Progenitor cell of endocrine pancreas (in vitro differentiated cells): ENCODE measurements at regions not wholly inside any gene's neighbourhood (a gene's known extent, or its start where the extent isn't known, plus 50 kb on each side); places are given as distances from the start of the nearest gene placed in this dataset.

Experiments
- DNase-seq: peaks from one replicate; pipeline ENCODE4 v3.0.0; 2021; ENCODE audit warnings: low spot score; ENCODE audit not compliant: unreplicated experiment
- H3K27ac Mint-ChIP-seq: 2 replicates; pipeline ENCODE4 v1.8.0; 2021; ENCODE audit warnings: mild to moderate bottlenecking, moderate library complexity, mixed read lengths
- H3K27me3 Mint-ChIP-seq: 2 replicates; pipeline ENCODE4 v1.8.0; 2021; ENCODE audit warnings: mixed read lengths
- H3K36me3 Mint-ChIP-seq: 2 replicates; pipeline ENCODE4 v1.8.0; 2022; ENCODE audit warnings: mixed read lengths; ENCODE audit not compliant: insufficient read depth
- H3K4me1 Mint-ChIP-seq: 2 replicates; pipeline ENCODE4 v1.8.0; 2021; ENCODE audit warnings: low read depth, mixed read lengths
- H3K4me3 Mint-ChIP-seq: 2 replicates; pipeline ENCODE4 v1.8.0; 2021; ENCODE audit warnings: low read depth, mild to moderate bottlenecking, moderate library complexity, mixed read lengths
- H3K9me3 Mint-ChIP-seq: 2 replicates; pipeline ENCODE4 v1.8.0; 2021; ENCODE audit warnings: low read depth, mixed read lengths
- CTCF ChIP-seq: fragments of 200-600 bp; sonication (generic); IDR thresholded peaks from one replicate; pipeline ENCODE4 v1.5.0; 2021; ENCODE audit warnings: antibody characterized with exemption, mild to moderate bottlenecking; ENCODE audit not compliant: unreplicated experiment

GRCh38 chr2:4745056-4745991 lies 946.9 kb upstream of the SOX11 start:
- Mint-ChIP-seq H3K27me3 (no peaks in the 10 kb centered on the region), H3K36me3 (no peaks in the 10 kb centered on the region), H3K27ac (no peak overlapping the region), H3K4me3 (no peak overlapping the region), H3K9me3 (peaks cover 10% of the 10 kb centered on the region), H3K4me1 (no peaks in the 10 kb centered on the region)
- DNase-seq: no peak
- no peak for TF ChIP-seq CTCF

GRCh38 chr2:4753721-4754120 lies 938.5 kb upstream of the SOX11 start:
- TF ChIP-seq CTCF: no peak
- Mint-ChIP-seq H3K9me3 (peaks cover 5% of the 10 kb centered on the region), H3K4me3 (no peak overlapping the region), H3K4me1 (no peaks in the 10 kb centered on the region), H3K36me3 (no peaks in the 10 kb centered on the region), H3K27ac (no peak overlapping the region), H3K27me3 (no peaks in the 10 kb centered on the region)
- no peak for DNase-seq

GRCh38 chr2:4762951-4763376 lies 929.2 kb upstream of the SOX11 start:
- TF ChIP-seq CTCF: peak; percentile 78
- H3K36me3 Mint-ChIP-seq: no peaks in the 10 kb centered on the region
- H3K9me3 Mint-ChIP-seq: peaks cover 16% of the 10 kb centered on the region
- peak; percentile 33 for DNase-seq
- H3K4me3 Mint-ChIP-seq: no peak overlapping the region
- no peak overlapping the region for H3K27ac Mint-ChIP-seq
- H3K4me1 Mint-ChIP-seq: peaks cover 12% of the 10 kb centered on the region
- no peaks in the 10 kb centered on the region for H3K27me3 Mint-ChIP-seq

DNA sequence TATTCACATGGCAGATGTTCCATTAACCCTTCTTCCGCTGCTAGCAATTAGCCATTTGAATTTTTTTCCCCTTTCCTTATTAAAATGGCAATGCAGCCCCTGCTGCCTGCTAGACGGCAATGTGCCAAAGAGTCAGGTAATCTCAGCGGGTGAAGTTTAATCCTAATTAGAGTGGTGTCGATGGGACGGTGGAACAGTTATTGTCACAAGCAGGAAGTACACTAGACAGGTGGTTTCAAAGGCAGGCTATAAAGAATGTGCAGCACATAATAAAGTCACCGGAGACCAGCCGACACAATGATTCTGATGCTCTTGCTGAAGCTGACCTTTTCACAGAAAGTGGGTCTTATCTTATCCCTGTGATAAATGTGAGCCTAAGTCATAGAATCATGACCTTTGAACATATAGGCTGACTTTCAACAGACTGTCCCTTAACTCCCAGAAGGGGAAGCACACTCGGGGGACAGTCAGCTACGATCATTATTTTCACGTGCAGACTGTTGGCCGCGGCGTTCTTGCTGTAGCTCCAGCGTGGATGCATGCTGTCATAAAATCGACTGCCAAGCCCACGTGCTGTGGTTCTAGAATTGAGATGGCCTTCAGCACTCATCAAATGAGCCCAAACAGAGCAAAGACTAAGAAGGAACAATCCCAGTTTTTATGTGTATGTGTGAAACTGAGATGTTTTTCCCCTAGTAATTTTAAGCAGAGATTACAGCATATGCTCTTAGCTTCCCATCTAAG lies 926.2 kb upstream of the SOX11 start:
- Mint-ChIP-seq H3K4me3 (no peak overlapping the region), H3K27me3 (no peaks in the 10 kb centered on the region), H3K4me1 (peaks cover 12% of the 10 kb centered on the region), H3K27ac (no peak overlapping the region), H3K9me3 (peaks cover 12% of the 10 kb centered on the region), H3K36me3 (no peaks in the 10 kb centered on the region)
- no peak for TF ChIP-seq CTCF
- no peak for DNase-seq

DNA sequence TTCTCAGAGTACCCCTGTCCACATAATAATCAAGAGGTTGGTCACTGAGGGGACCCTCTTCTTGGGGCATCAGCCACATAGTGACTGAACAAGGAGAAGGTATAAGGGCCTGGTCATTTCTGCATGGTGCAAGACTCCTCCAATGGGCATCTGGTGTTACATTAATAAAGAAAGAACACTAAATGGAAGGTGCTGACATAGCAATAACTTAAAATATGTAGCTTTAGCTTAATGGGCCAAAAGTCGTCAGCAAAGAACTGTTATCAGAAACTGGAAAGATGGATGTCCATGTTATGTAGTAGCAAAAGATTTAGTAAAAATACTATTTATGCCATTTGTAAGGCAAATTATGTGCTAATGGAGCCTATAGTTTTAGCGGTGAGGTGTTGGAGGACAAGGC lies 916.5 kb upstream of the SOX11 start:
- Mint-ChIP-seq H3K27ac (no peak overlapping the region), H3K36me3 (no peaks in the 10 kb centered on the region), H3K9me3 (peaks cover 3% of the 10 kb centered on the region), H3K4me3 (no peak overlapping the region), H3K4me1 (no peaks in the 10 kb centered on the region), H3K27me3 (peaks cover 2% of the 10 kb centered on the region)
- DNase-seq: no peak
- TF ChIP-seq CTCF: no peak
